ENCODE measurements at regions not wholly inside any gene's neighbourhood (a gene's known extent, or its start where the extent isn't known, plus 50 kb on each side); places are given as distances from the start of the nearest gene placed in this dataset.

- intact Hi-C loops (cut with micrococcal nuclease; ENCODE audit: unreplicated experiment), result no loop called here
- H3K4me1 ChIP-seq (replicated peaks; ENCODE audit: insufficient read depth), result no peaks in the 10 kb centered on the region
- H4K20me1 ChIP-seq (ENCODE audit: insufficient read depth), result no peaks in the 10 kb centered on the region
- no peaks in the 10 kb centered on the region for H3K9me3 ChIP-seq (ENCODE audit: insufficient read depth, low read depth)
- H2AFZ ChIP-seq, result no peak overlapping the region
- no peaks in the 10 kb centered on the region for H3K27me3 ChIP-seq (ENCODE audit: insufficient read depth, low read depth)
- H3K4me3 ChIP-seq, result no peak overlapping the region
- H3K36me3 ChIP-seq (ENCODE audit: low read depth), result no peaks in the 10 kb centered on the region
- H3K9me2 ChIP-seq (ENCODE audit: insufficient read depth), result no peaks in the 10 kb centered on the region
- no peak for TF ChIP-seq CTCF (conservative IDR thresholded peaks at IDR 0.05)
- no peak for TF ChIP-seq EZH2 (IDR thresholded peaks at IDR 0.05; ENCODE audit: low read depth)
- no peak overlapping the region for H3K27ac ChIP-seq
- CTCF ChIA-PET, result no interaction called here
- no peak for DNase-seq
- POLR2A ChIA-PET (ENCODE audit: unreplicated experiment), result no interaction called here
- H3K4me2 ChIP-seq, result no peak overlapping the region
- no peaks in the 10 kb centered on the region for H3F3A ChIP-seq (ENCODE audit: insufficient read depth, low read depth)
- no TSS peak for BruUV-seq (replicated peaks)
- no peaks in the 10 kb centered on the region for H3K79me2 ChIP-seq (ENCODE audit: low read depth)
Measured at GRCh38 chr3:144177649-144178048, 206.0 kb downstream of the DIPK2A start.

GRCh38 chr3:144178607-144179006 lies 207.0 kb downstream of the DIPK2A start:
- CTCF ChIA-PET, result no interaction called here
- Histone ChIP-seq H3K36me3 (ENCODE audit: low read depth) (no peaks in the 10 kb centered on the region), H3K4me2 (no peak overlapping the region), H3K79me2 (ENCODE audit: low read depth) (no peaks in the 10 kb centered on the region), H3K9me3 (ENCODE audit: insufficient read depth, low read depth) (no peaks in the 10 kb centered on the region), H3K4me1 (replicated peaks; ENCODE audit: insufficient read depth) (no peaks in the 10 kb centered on the region), H3K4me3 (no peak overlapping the region), H3K27ac (no peak overlapping the region), H3K27me3 (ENCODE audit: insufficient read depth, low read depth) (no peaks in the 10 kb centered on the region), H4K20me1 (ENCODE audit: insufficient read depth) (no peaks in the 10 kb centered on the region), H3F3A (ENCODE audit: insufficient read depth, low read depth) (no peaks in the 10 kb centered on the region), H2AFZ (no peak overlapping the region), H3K9me2 (ENCODE audit: insufficient read depth) (no peaks in the 10 kb centered on the region)
- DNase-seq, result no peak
- TF ChIP-seq EZH2 (IDR thresholded peaks at IDR 0.05; ENCODE audit: low read depth) (no peak), CTCF (conservative IDR thresholded peaks at IDR 0.05) (no peak)
- BruUV-seq (replicated peaks), result no TSS peak
- POLR2A ChIA-PET (ENCODE audit: unreplicated experiment), result no interaction called here
- intact Hi-C loops (cut with micrococcal nuclease; ENCODE audit: unreplicated experiment), result no loop called here

- BruUV-seq (replicated peaks), result no TSS peak
- Histone ChIP-seq H3K27ac (no peak overlapping the region), H3K36me3 (ENCODE audit: low read depth) (no peaks in the 10 kb centered on the region), H3F3A (ENCODE audit: insufficient read depth, low read depth) (no peaks in the 10 kb centered on the region), H3K4me1 (replicated peaks; ENCODE audit: insufficient read depth) (no peaks in the 10 kb centered on the region), H3K79me2 (ENCODE audit: low read depth) (no peaks in the 10 kb centered on the region), H3K27me3 (ENCODE audit: insufficient read depth, low read depth) (no peaks in the 10 kb centered on the region), H4K20me1 (ENCODE audit: insufficient read depth) (no peaks in the 10 kb centered on the region), H2AFZ (no peak overlapping the region), H3K9me3 (ENCODE audit: insufficient read depth, low read depth) (no peaks in the 10 kb centered on the region), H3K9me2 (ENCODE audit: insufficient read depth) (no peaks in the 10 kb centered on the region), H3K4me2 (no peak overlapping the region), H3K4me3 (no peak overlapping the region)
- DNase-seq, result no peak
- TF ChIP-seq EZH2 (IDR thresholded peaks at IDR 0.05; ENCODE audit: low read depth) (no peak), CTCF (conservative IDR thresholded peaks at IDR 0.05) (no peak)
- ChIA-PET CTCF (no interaction called here), POLR2A (ENCODE audit: unreplicated experiment) (no interaction called here)
- intact Hi-C loops (cut with micrococcal nuclease; ENCODE audit: unreplicated experiment), result no loop called here
Measured at GRCh38 chr3:144181062-144181461, 209.4 kb downstream of the DIPK2A start.

All from PC-9 (cell line).